ENCODE measurements at regions not wholly inside any gene's neighbourhood (a gene's known extent, or its start where the extent isn't known, plus 50 kb on each side); places are given as distances from the start of the nearest gene placed in this dataset.

DNA sequence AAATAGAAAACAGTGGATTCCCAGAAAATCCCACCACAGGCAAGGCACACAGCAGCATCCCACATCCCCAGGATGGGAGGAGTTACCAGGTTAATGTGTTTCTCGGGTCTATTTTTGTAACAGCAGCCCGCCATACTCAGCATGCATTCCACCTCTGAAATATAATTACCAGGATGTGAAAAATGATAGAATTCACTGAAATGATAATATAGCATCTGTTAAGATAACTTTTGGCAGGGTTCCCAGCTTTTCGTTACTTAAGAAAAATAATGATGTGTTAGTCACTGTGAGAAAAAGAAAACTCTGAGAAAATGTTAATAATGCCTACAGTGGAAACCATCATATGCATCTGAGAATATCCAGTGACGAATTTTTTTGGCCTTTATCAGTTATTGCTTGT is 87.1 kb downstream of the VCX2 start:
- TF ChIP-seq, protein P1, sequence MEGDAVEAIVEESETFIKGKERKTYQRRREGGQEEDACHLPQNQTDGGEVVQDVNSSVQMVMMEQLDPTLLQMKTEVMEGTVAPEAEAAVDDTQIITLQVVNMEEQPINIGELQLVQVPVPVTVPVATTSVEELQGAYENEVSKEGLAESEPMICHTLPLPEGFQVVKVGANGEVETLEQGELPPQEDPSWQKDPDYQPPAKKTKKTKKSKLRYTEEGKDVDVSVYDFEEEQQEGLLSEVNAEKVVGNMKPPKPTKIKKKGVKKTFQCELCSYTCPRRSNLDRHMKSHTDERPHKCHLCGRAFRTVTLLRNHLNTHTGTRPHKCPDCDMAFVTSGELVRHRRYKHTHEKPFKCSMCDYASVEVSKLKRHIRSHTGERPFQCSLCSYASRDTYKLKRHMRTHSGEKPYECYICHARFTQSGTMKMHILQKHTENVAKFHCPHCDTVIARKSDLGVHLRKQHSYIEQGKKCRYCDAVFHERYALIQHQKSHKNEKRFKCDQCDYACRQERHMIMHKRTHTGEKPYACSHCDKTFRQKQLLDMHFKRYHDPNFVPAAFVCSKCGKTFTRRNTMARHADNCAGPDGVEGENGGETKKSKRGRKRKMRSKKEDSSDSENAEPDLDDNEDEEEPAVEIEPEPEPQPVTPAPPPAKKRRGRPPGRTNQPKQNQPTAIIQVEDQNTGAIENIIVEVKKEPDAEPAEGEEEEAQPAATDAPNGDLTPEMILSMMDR (IDR thresholded peaks at IDR 0.05), result no peak
- Mint-ChIP-seq H3K9me3 (peaks cover 11% of the 10 kb centered on the region), H3K27ac (no peak overlapping the region), H3K4me1 (no peaks in the 10 kb centered on the region), H3K4me3 (no peak overlapping the region), H3K27me3 (ENCODE audit: low read depth, poor library complexity) (no peaks in the 10 kb centered on the region), H3K36me3 (ENCODE audit: low read depth) (no peaks in the 10 kb centered on the region)
- no peak for DNase-seq

DNA sequence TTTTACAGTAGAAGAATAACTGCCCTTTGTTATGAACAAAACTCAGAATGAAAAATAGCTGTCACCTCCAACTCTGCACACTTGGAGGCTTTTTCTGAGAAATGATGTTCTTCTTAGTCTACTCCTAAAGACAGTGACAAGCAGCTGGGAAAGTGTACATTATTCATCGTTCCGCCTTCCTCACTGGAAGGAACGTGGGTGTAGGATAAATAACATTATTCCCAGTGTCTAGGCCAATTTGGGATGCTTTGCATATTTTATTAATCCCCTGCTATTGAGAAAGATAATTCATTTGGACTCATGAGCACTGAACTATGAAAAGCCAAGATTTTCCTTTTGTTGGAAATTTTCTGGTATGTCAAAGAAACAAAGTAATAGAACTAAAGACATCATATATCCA is 87.8 kb downstream of the VCX2 start:
- no peaks in the 10 kb centered on the region for H3K4me1 Mint-ChIP-seq
- TF ChIP-seq, protein P1 (IDR thresholded peaks at IDR 0.05), result no peak
- H3K27ac Mint-ChIP-seq, result no peak overlapping the region
- peaks cover 11% of the 10 kb centered on the region for H3K9me3 Mint-ChIP-seq
- DNase-seq, result no peak
- H3K27me3 Mint-ChIP-seq (ENCODE audit: low read depth, poor library complexity), result peaks cover 4% of the 10 kb centered on the region
- no peak overlapping the region for H3K4me3 Mint-ChIP-seq
- H3K36me3 Mint-ChIP-seq (ENCODE audit: low read depth), result no peaks in the 10 kb centered on the region

DNA sequence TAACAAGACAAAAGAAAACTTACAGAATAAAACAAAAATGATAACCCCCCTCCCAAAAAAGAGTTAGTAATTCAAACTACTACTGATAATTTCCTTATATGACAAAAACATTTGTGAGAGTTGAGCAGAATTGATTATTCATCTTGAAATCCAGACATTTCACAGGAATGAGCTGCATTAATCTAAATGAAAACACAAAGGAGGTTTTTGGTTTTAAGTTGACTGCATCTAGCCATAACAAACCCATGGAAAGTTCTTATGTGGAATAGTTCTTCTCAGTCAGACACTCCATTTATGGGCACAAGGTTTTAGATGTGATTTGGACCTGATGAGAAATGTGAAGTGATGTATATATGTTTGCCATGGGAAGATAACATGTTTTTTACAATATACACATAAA is 95.4 kb downstream of the VCX2 start:
- no peak overlapping the region for H3K4me3 Mint-ChIP-seq
- peaks cover 4% of the 10 kb centered on the region for H3K27me3 Mint-ChIP-seq (ENCODE audit: low read depth, poor library complexity)
- no peak overlapping the region for H3K27ac Mint-ChIP-seq
- H3K9me3 Mint-ChIP-seq, result peaks cover 11% of the 10 kb centered on the region
- no peak for DNase-seq
- no peaks in the 10 kb centered on the region for H3K4me1 Mint-ChIP-seq
- TF ChIP-seq, protein P1 (IDR thresholded peaks at IDR 0.05), result no peak
- no peaks in the 10 kb centered on the region for H3K36me3 Mint-ChIP-seq (ENCODE audit: low read depth)

DNA sequence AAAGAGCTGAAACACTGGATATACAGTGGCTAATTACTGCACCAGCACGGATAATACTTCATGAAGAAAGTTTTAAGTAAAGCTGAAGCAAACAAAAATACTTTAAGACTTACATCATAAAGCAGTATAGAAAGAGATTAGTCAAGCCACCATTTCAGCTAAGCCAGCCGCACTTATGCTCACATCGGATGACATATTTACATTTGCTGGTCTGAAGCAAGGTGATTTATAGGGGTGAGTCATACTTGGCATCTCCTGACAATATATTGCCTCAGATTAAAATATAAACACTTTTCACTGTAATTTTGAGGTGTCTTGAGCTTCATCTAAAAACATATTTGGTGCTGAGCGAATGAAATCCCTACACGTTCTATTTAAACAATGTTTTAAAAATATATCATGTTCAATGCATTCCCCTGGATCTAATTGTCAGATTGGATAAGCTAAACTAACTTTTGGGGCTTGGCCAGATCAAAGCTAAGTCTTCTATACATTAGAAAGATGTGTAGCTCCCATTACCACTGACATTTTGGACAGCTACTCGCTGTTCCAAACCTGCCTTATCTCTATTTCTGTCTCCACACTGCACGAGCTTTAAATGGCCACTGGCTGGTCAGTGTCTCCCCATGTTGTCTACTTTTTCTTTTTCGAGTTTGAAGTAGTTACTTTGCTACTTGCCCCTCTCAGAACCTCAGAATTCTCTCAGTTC is 103.2 kb downstream of the VCX2 start:
- Mint-ChIP-seq H3K27ac (no peak overlapping the region), H3K4me1 (peaks cover 12% of the 10 kb centered on the region), H3K27me3 (ENCODE audit: low read depth, poor library complexity) (peaks cover 5% of the 10 kb centered on the region), H3K36me3 (ENCODE audit: low read depth) (no peaks in the 10 kb centered on the region), H3K4me3 (no peak overlapping the region), H3K9me3 (no peaks in the 10 kb centered on the region)
- TF ChIP-seq, protein P1 (IDR thresholded peaks at IDR 0.05), result no peak
- no peak for DNase-seq

DNA sequence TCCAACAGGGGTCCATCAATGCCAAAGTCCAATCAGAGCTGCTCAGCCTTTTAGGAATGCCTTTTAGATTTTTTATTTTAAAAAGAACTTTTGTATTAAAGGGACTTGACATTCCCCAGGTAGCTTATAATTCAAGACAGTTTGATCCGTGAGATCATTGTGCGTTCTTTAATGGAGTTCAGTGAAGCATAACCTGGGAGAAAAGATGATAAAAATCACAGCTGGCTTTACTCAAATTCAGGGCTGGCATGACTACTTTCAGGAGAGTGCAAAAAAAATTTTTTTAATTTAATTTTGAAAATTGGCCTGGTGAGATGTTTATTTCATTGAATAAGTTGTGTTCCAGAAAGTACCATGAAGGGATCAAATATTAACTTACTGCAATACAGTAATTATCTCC is 118.2 kb downstream of the VCX2 start:
- H3K36me3 Mint-ChIP-seq (ENCODE audit: low read depth), result no peaks in the 10 kb centered on the region
- H3K4me3 Mint-ChIP-seq, result no peak overlapping the region
- peaks cover 3% of the 10 kb centered on the region for H3K27me3 Mint-ChIP-seq (ENCODE audit: low read depth, poor library complexity)
- no peak for DNase-seq
- TF ChIP-seq, protein P1 (IDR thresholded peaks at IDR 0.05), result no peak
- no peaks in the 10 kb centered on the region for H3K9me3 Mint-ChIP-seq
- H3K4me1 Mint-ChIP-seq, result peaks cover 27% of the 10 kb centered on the region
- no peak overlapping the region for H3K27ac Mint-ChIP-seq

DNA sequence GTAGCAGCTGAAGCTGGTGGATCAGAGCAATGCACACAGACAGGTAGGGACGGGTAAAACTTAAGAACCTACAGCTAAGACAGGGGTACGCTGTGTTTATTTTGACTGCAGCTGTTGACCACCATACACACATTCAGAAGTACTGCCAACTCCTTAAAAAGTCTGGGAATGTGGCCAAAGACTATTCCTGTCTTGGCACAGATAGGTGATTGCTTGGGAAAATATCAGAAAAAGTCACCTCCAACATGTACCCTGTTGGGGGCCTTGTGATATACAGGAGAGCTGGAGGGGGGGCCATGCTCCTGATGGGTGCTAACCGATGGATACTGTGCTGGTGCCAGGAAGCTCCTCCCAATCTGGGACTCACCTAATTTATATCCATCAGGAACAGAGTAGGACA is 121.2 kb downstream of the VCX2 start:
- Mint-ChIP-seq H3K9me3 (peaks cover 11% of the 10 kb centered on the region), H3K4me3 (no peak overlapping the region), H3K4me1 (peaks cover 16% of the 10 kb centered on the region), H3K27ac (no peak overlapping the region), H3K27me3 (ENCODE audit: low read depth, poor library complexity) (peaks cover 2% of the 10 kb centered on the region), H3K36me3 (ENCODE audit: low read depth) (peaks cover 2% of the 10 kb centered on the region)
- DNase-seq, result no peak
- TF ChIP-seq, protein P1 (IDR thresholded peaks at IDR 0.05), result no peak

All from nephron progenitor cell (in vitro differentiated cells).